ENCODE measurements at regions not wholly inside any gene's neighbourhood (a gene's known extent, or its start where the extent isn't known, plus 50 kb on each side); places are given as distances from the start of the nearest gene placed in this dataset.

DNA sequence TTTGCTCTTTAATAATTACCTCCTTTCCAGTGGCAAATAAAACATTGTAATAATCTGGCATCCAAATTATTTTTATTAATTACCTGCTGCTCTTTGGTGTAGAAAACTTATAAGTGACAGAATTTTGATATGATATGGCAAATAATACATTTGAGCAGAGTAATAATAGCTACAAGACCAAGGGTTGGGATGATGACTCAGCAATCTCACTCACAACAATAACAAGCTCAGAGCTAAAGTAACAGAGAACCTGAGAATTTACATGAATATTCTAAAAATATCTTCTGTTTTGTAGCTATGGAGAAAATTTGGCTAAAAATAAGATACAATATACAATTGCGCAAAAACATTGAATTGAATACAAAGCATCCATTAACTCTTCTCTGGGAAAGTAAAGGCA, 480.8 kb upstream of the COBL start:
- no peak overlapping the region for H2AFZ ChIP-seq (ENCODE audit: low read depth, low read length, severe bottlenecking)
- TF ChIP-seq, protein P1, sequence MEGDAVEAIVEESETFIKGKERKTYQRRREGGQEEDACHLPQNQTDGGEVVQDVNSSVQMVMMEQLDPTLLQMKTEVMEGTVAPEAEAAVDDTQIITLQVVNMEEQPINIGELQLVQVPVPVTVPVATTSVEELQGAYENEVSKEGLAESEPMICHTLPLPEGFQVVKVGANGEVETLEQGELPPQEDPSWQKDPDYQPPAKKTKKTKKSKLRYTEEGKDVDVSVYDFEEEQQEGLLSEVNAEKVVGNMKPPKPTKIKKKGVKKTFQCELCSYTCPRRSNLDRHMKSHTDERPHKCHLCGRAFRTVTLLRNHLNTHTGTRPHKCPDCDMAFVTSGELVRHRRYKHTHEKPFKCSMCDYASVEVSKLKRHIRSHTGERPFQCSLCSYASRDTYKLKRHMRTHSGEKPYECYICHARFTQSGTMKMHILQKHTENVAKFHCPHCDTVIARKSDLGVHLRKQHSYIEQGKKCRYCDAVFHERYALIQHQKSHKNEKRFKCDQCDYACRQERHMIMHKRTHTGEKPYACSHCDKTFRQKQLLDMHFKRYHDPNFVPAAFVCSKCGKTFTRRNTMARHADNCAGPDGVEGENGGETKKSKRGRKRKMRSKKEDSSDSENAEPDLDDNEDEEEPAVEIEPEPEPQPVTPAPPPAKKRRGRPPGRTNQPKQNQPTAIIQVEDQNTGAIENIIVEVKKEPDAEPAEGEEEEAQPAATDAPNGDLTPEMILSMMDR (IDR thresholded peaks at IDR 0.05; ENCODE audit: insufficient read depth, low read length, poor library complexity, severe bottlenecking): no peak
- no peak for TF ChIP-seq EZH2phosphoT487 (conservative IDR thresholded peaks at IDR 0.05; ENCODE audit: low read length)
- no peaks in the 10 kb centered on the region for H3K27me3 ChIP-seq (ENCODE audit: low read length)
- H3K36me3 ChIP-seq (ENCODE audit: low read length): no peaks in the 10 kb centered on the region
- H3K27ac ChIP-seq (ENCODE audit: low read depth, low read length): no peak overlapping the region
- H3K9me3 ChIP-seq (ENCODE audit: insufficient read depth, low read length): no peaks in the 10 kb centered on the region
- H3K4me2 ChIP-seq (ENCODE audit: low read depth, low read length, poor library complexity, severe bottlenecking): no peak overlapping the region
- H3F3A ChIP-seq (ENCODE audit: insufficient read depth): no peaks in the 10 kb centered on the region
- H3K9me2 ChIP-seq (replicated peaks; ENCODE audit: insufficient read depth, low read length): no peaks in the 10 kb centered on the region
- no peaks in the 10 kb centered on the region for H3K79me2 ChIP-seq (ENCODE audit: insufficient read depth, low read length)
- H3K9ac ChIP-seq (ENCODE audit: low read length): no peak overlapping the region
- H4K20me1 ChIP-seq (ENCODE audit: low read depth, low read length): no peaks in the 10 kb centered on the region; the same call in 1 of the 2 replicates
- no peak overlapping the region for H3K4me3 ChIP-seq (ENCODE audit: insufficient read depth, low read length, poor library complexity, severe bottlenecking)

DNA sequence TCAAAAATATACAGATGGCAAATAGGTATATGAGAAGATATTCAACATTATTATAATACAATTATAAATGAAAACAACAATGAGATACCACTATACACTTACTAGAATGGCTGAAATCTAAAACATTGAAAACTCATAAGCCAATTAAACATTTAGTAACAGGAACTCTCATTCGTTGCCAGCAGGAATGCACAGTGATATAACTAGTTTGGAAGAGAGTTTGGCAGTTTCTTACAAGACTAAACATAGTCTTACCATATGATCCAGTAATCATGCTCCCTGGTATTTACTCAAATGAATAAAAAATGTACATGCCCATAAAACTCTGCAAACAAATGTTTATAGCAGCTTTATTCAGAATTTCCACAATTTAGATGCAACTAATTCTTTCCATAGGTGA, 476.2 kb upstream of the COBL start:
- Histone ChIP-seq H3K27me3 (ENCODE audit: low read length) (no peaks in the 10 kb centered on the region), H3K4me2 (ENCODE audit: low read depth, low read length, poor library complexity, severe bottlenecking) (no peak overlapping the region)

DNA sequence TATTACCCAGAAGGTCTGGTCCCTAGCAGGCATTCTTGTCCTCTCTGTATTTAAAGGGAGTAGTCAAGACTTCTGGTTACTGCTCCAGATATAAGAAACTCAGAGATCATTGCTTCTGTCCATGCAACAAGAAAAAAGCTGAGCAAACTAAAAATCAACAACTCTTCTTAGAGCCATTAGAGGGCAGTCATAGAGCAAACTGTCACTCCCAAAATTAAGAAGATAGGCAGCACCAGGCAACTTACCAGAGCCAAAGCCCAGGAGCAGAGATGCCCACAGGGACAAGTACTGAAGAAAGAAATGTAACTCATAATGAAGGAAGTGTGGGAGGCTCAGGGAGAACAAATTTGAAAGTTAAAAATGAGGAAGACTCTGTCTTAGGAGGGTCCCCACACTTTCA, 472.9 kb upstream of the COBL start:
- no peak overlapping the region for H3K4me2 ChIP-seq (ENCODE audit: low read depth, low read length, poor library complexity, severe bottlenecking)
- no peak overlapping the region for H3K27ac ChIP-seq (ENCODE audit: low read depth, low read length)
- H3K36me3 ChIP-seq (ENCODE audit: low read length): no peaks in the 10 kb centered on the region; the same call in 1 of the 2 replicates
- no peaks in the 10 kb centered on the region; the same call in 1 of the 2 replicates for H4K20me1 ChIP-seq (ENCODE audit: low read depth, low read length)
- no peak overlapping the region for H2AFZ ChIP-seq (ENCODE audit: low read depth, low read length, severe bottlenecking)
- H3K9me3 ChIP-seq (ENCODE audit: insufficient read depth, low read length): no peaks in the 10 kb centered on the region
- no peak overlapping the region for H3K4me3 ChIP-seq (ENCODE audit: insufficient read depth, low read length, poor library complexity, severe bottlenecking)
- H3K27me3 ChIP-seq (ENCODE audit: low read length): no peaks in the 10 kb centered on the region
- H3K9ac ChIP-seq (ENCODE audit: low read length): no peak overlapping the region
- no peaks in the 10 kb centered on the region for H3K9me2 ChIP-seq (replicated peaks; ENCODE audit: insufficient read depth, low read length)
- TF ChIP-seq EZH2phosphoT487 (conservative IDR thresholded peaks at IDR 0.05; ENCODE audit: low read length): no peak
- TF ChIP-seq, protein P1 (IDR thresholded peaks at IDR 0.05; ENCODE audit: insufficient read depth, low read length, poor library complexity, severe bottlenecking): peak; percentile 13
- H3K79me2 ChIP-seq (ENCODE audit: insufficient read depth, low read length): no peaks in the 10 kb centered on the region
- no peaks in the 10 kb centered on the region for H3F3A ChIP-seq (ENCODE audit: insufficient read depth)

More for the DNA sequence above, 476.2 kb upstream of the COBL start:
- no peak overlapping the region for H3K9ac ChIP-seq (ENCODE audit: low read length)
- H3K36me3 ChIP-seq (ENCODE audit: low read length): no peaks in the 10 kb centered on the region; the same call in 1 of the 2 replicates
- no peak overlapping the region for H2AFZ ChIP-seq (ENCODE audit: low read depth, low read length, severe bottlenecking)
- H3K4me3 ChIP-seq (ENCODE audit: insufficient read depth, low read length, poor library complexity, severe bottlenecking): no peak overlapping the region
- H3K79me2 ChIP-seq (ENCODE audit: insufficient read depth, low read length): no peaks in the 10 kb centered on the region
- H3K27ac ChIP-seq (ENCODE audit: low read depth, low read length): no peak overlapping the region
- no peaks in the 10 kb centered on the region for H3K9me3 ChIP-seq (ENCODE audit: insufficient read depth, low read length)
- no peaks in the 10 kb centered on the region for H3K9me2 ChIP-seq (replicated peaks; ENCODE audit: insufficient read depth, low read length)
- TF ChIP-seq, protein P1 (IDR thresholded peaks at IDR 0.05; ENCODE audit: insufficient read depth, low read length, poor library complexity, severe bottlenecking): no peak
- no peak for TF ChIP-seq EZH2phosphoT487 (conservative IDR thresholded peaks at IDR 0.05; ENCODE audit: low read length)
- no peaks in the 10 kb centered on the region for H3F3A ChIP-seq (ENCODE audit: insufficient read depth)
- H4K20me1 ChIP-seq (ENCODE audit: low read depth, low read length): no peaks in the 10 kb centered on the region; the same call in 1 of the 2 replicates
